HepG2 (cell line): ENCODE measurements at regions not wholly inside any gene's neighbourhood (a gene's known extent, or its start where the extent isn't known, plus 50 kb on each side); places are given as distances from the start of the nearest gene placed in this dataset.

Source experiments
- ATAC-seq: fragments of 200-7000 bp; cut with Tn5 transposase; 3 replicates; pipeline ENCODE4 v1.9.1; 2020; ENCODE audit warnings: mild to moderate bottlenecking, moderate library complexity
- BruUV-seq: library from RNA; stranded (reverse); fragments of 400-500 nt; replicated peaks from 2 replicates; lab custom pipeline; 2021; lab: Mats Ljungman, UMichigan
- CTCF ChIA-PET: fragments of 300-600 bp; formaldehyde crosslinking; extraction: SDS; loops from one replicate; lab custom pipeline; 2021; ENCODE audit warnings: low total read pairs, inconsistent platforms, low intra/inter-chr PET ratio; lab: Yijun Ruan, JAX
- POLR2A ChIA-PET: fragments of 350-600 bp; sonication (Branson Sonifier 250); formaldehyde crosslinking; loops from one replicate; lab custom pipeline; 2020; ENCODE audit warnings: antibody characterized with exemption, inconsistent platforms; lab: Yijun Ruan, JAX
- DNase-seq: peaks from one replicate; pipeline ENCODE4 v3.0.0-alpha.2; 2015; ENCODE audit warnings: low spot score
- FAIRE-seq: peaks from 3 replicates; lab custom pipeline; 2011; peaks lifted over from hg19 to GRCh38; lab: Jason Lieb, UNC
- H2AFZ ChIP-seq: one replicate; pipeline ENCODE4 v1.6.1; 2011; ENCODE audit warnings: low read length, inconsistent platforms
- H3K27ac ChIP-seq: fragments of 300-600 bp; 3 replicates; pipeline ENCODE4 v1.8.0; 2011; ENCODE audit warnings: mixed run types, mild to moderate bottlenecking, mixed read lengths, low read length, inconsistent platforms; ENCODE audit not compliant: insufficient read depth; ENCODE audit errors: extremely low read length
- H3K27me3 ChIP-seq, 2 experiments: fragments of 200-600 bp in 1 of 2; 2 replicates in 1 of 2; 3 replicates in 1 of 2; pipeline versions ENCODE4 v1.6.0 to v1.8.0; 2011; ENCODE audit warnings: low read length in 2 of 2, mild to moderate bottlenecking in 2 of 2, moderate library complexity in 2 of 2, inconsistent platforms in 1 of 2; ENCODE audit not compliant: insufficient read depth in 2 of 2, control insufficient read depth in 1 of 2
- H3K36me3 ChIP-seq, 2 experiments: fragments of 200-600 bp in 1 of 2; replicated peaks in 1 of 2; 2 replicates in 1 of 2; 3 replicates in 1 of 2; pipeline versions ENCODE4 v1.5.1 to v1.8.0; 2011; ENCODE audit warnings: low read length in 2 of 2, inconsistent platforms in 1 of 2; ENCODE audit not compliant: insufficient read depth in 2 of 2, control insufficient read depth in 1 of 2
- H3K4me1 ChIP-seq: 2 replicates; pipeline ENCODE4 v1.5.1; 2012; ENCODE audit warnings: low read length, inconsistent platforms; ENCODE audit not compliant: insufficient read depth
- H3K4me2 ChIP-seq: 2 replicates; pipeline ENCODE4 v1.6.0; 2011; ENCODE audit warnings: low read depth, low read length, inconsistent platforms
- H3K4me3 ChIP-seq, 3 experiments: fragments of 200-600 bp in 1 of 3; sonication (generic), shearing (Covaris generic) in 1 of 3; replicated peaks in 1 of 3; 2 replicates each; pipeline ENCODE4 v1.5.1; 2011 to 2016; ENCODE audit warnings: low read length in 3 of 3, inconsistent platforms in 2 of 3, low read depth in 2 of 3, mild to moderate bottlenecking in 2 of 3, control low read depth in 1 of 3, mixed read lengths in 1 of 3; ENCODE audit not compliant: insufficient read depth in 1 of 3
- H3K79me2 ChIP-seq: one replicate; pipeline ENCODE4 v1.6.1; 2011; ENCODE audit warnings: low read length, inconsistent platforms; ENCODE audit not compliant: insufficient read depth
- H3K9ac ChIP-seq: 2 replicates; pipeline ENCODE4 v1.6.0; 2011; ENCODE audit warnings: mild to moderate bottlenecking, low read depth, low read length, inconsistent platforms; ENCODE audit not compliant: insufficient read depth
- H3K9me3 ChIP-seq: 2 replicates; pipeline ENCODE4 v1.5.1; 2012; ENCODE audit warnings: mild to moderate bottlenecking, low read length
- H4K20me1 ChIP-seq: 2 replicates; pipeline ENCODE4 v1.6.0; 2011; ENCODE audit warnings: inconsistent platforms, mild to moderate bottlenecking, low read length, moderate library complexity; ENCODE audit not compliant: insufficient read depth
- ERF ChIP-seq: IDR thresholded peaks from 2 replicates; pipeline ENCODE4 v1.6.1; 2018; ENCODE audit warnings: missing biosample characterization, missing genetic modification reagents
- HMG20A ChIP-seq: IDR thresholded peaks from 2 replicates; pipeline ENCODE4 v1.6.1; 2016; ENCODE audit warnings: borderline replicate concordance
- HNRNPUL1 ChIP-seq: fragments of 200-400 bp; formaldehyde crosslinking; IDR thresholded peaks from 2 replicates; pipeline ENCODE4 v1.6.1; 2017; ENCODE audit warnings: low read depth, mild to moderate bottlenecking, low read length, moderate library complexity
- KLF16 ChIP-seq, 2 experiments: sonication (generic) in 1 of 2; formaldehyde crosslinking in 1 of 2; IDR thresholded peaks; 2 replicates each; pipeline versions ENCODE4 v1.6.1 to v1.8.0; 2016 to 2023; ENCODE audit warnings: missing genetic modification reagents in 2 of 2, missing compliant biosample characterization in 1 of 2
- MED13 ChIP-seq: sonication (generic); formaldehyde crosslinking; IDR thresholded peaks from 2 replicates; pipeline ENCODE4 v1.5.0; 2020; ENCODE audit warnings: missing genetic modification reagents
- MTF2 ChIP-seq: sonication (generic); formaldehyde crosslinking; IDR thresholded peaks from 2 replicates; pipeline ENCODE4 v1.5.0; 2020; ENCODE audit warnings: missing genetic modification reagents, borderline replicate concordance
- NFYC ChIP-seq: IDR thresholded peaks from 2 replicates; pipeline ENCODE4 v1.6.1; 2016; ENCODE audit warnings: missing genetic modification reagents, missing compliant biosample characterization
- PITX1 ChIP-seq: sonication (generic); formaldehyde crosslinking; IDR thresholded peaks from 2 replicates; pipeline ENCODE4 v1.5.1; 2020; ENCODE audit warnings: mild to moderate bottlenecking, missing genetic modification reagents
- POLR2AphosphoS5 ChIP-seq: IDR thresholded peaks from 2 replicates; pipeline ENCODE4 v1.6.1; 2012; ENCODE audit warnings: low read depth, low read length
- RERE ChIP-seq: IDR thresholded peaks from 2 replicates; pipeline ENCODE4 v1.6.1; 2016; ENCODE audit warnings: low read depth, missing genetic modification reagents, missing compliant biosample characterization
- SP4 ChIP-seq: sonication (generic); formaldehyde crosslinking; IDR thresholded peaks from 2 replicates; pipeline ENCODE4 v1.8.1; 2023; ENCODE audit warnings: mild to moderate bottlenecking, missing genetic modification reagents
- STAG1 ChIP-seq: sonication (generic); formaldehyde crosslinking; IDR thresholded peaks from 2 replicates; pipeline ENCODE4 v1.4.0; 2020; ENCODE audit warnings: missing genetic modification reagents
- ZBTB1 ChIP-seq: sonication (generic); formaldehyde crosslinking; IDR thresholded peaks from 2 replicates; pipeline ENCODE4 v1.4.0; 2020; ENCODE audit warnings: missing genetic modification reagents, borderline replicate concordance
- ZNF232 ChIP-seq: sonication (generic); formaldehyde crosslinking; IDR thresholded peaks from 2 replicates; pipeline ENCODE4 v1.4.0; 2020; ENCODE audit warnings: missing genetic modification reagents, borderline replicate concordance
- ZNF556 ChIP-seq: sonication (generic); formaldehyde crosslinking; IDR thresholded peaks from 2 replicates; pipeline ENCODE4 v1.4.0; 2020; ENCODE audit warnings: mild to moderate bottlenecking, missing genetic modification reagents, borderline replicate concordance
- ZNF577 ChIP-seq: sonication (generic); formaldehyde crosslinking; IDR thresholded peaks from 2 replicates; pipeline ENCODE4 v1.4.0; 2020; ENCODE audit warnings: mild to moderate bottlenecking, low read depth, missing genetic modification reagents, borderline replicate concordance
- ZNF883 ChIP-seq: sonication (generic); formaldehyde crosslinking; IDR thresholded peaks from 2 replicates; pipeline ENCODE4 v1.5.1; 2020; ENCODE audit warnings: mild to moderate bottlenecking, missing genetic modification reagents; ENCODE audit errors: not compliant biosample characterization
- WGBS: methylation state at CpG from one replicate; pipeline ENCODE4 v1.1.6; 2017; ENCODE audit warnings: low lambda C conversion rate; 5-methylcytosine and 5-hydroxymethylcytosine counted together
- in situ Hi-C: cut with HindIII; loops from 2 replicates; pipeline ENCODE4 v1.10.0; 2017; ENCODE audit warnings: low pct_unique_long_range_greater_than_20kb; ENCODE audit not compliant: extremely low pct_ligation_motif_present
- intact Hi-C: fragments of 100-400 bp; cut with micrococcal nuclease; formaldehyde crosslinking; loops from one replicate; pipeline ENCODE4 v1.10.0; 2022; ENCODE audit not compliant: unreplicated experiment

GRCh38 chr4:106530024-106530361 is 161.4 kb upstream of the GIMD1 start:
- Histone ChIP-seq H3K4me3 (no peak overlapping the region), H3K9ac (no peak overlapping the region), H3K36me3 (no peaks in the 10 kb centered on the region), H3K4me1 (no peaks in the 10 kb centered on the region), H3K27me3 (no peaks in the 10 kb centered on the region), H3K79me2 (no peaks in the 10 kb centered on the region), H4K20me1 (no peaks in the 10 kb centered on the region), H3K9me3 (no peaks in the 10 kb centered on the region), H2AFZ (no peak overlapping the region), H3K4me2 (no peak overlapping the region), H3K27ac (no peak overlapping the region)
- DNase-seq: no peak
- intact Hi-C loops: no loop called here
- in situ Hi-C loops: no loop called here
- WGBS: 0% methylated on average over 1 of the region's 1 CpG
- no peak for FAIRE-seq
- no peak for ATAC-seq
- no peak for TF ChIP-seq HNRNPUL1
- TF ChIP-seq ZNF232: no peak
- no peak for TF ChIP-seq KLF16 (CRISPR knock-in tag; IDR thresholded peaks at IDR 0.05)
- TF ChIP-seq ZNF556 (CRISPR knock-in tag): no peak
- TF ChIP-seq MTF2 (CRISPR knock-in tag): no peak
- no peak for TF ChIP-seq MED13
- no peak for TF ChIP-seq NFYC
- TF ChIP-seq HMG20A (CRISPR knock-in tag): no peak
- TF ChIP-seq SP4 (CRISPR knock-in tag): no peak
- TF ChIP-seq ZNF883 (CRISPR knock-in tag): no peak
- no peak for TF ChIP-seq POLR2AphosphoS5
- no peak for TF ChIP-seq RERE (CRISPR knock-in tag)
- no peak for TF ChIP-seq ZNF577 (CRISPR knock-in tag)
- no peak for TF ChIP-seq PITX1 (CRISPR knock-in tag)
- no peak for TF ChIP-seq ERF (CRISPR knock-in tag)
- TF ChIP-seq STAG1 (CRISPR knock-in tag): no peak
- no peak for TF ChIP-seq ZBTB1 (CRISPR knock-in tag)
- CTCF ChIA-PET: no interaction called here
- POLR2A ChIA-PET: no interaction called here
- no TSS peak for BruUV-seq
